ENCODE measurements at regions not wholly inside any gene's neighbourhood (a gene's known extent, or its start where the extent isn't known, plus 50 kb on each side); places are given as distances from the start of the nearest gene placed in this dataset.
"Not testable (repeated sequence)": the region's sequence is repeated elsewhere in the genome, so short reads cannot be mapped to it uniquely, and the experiment has no call there.

DNA sequence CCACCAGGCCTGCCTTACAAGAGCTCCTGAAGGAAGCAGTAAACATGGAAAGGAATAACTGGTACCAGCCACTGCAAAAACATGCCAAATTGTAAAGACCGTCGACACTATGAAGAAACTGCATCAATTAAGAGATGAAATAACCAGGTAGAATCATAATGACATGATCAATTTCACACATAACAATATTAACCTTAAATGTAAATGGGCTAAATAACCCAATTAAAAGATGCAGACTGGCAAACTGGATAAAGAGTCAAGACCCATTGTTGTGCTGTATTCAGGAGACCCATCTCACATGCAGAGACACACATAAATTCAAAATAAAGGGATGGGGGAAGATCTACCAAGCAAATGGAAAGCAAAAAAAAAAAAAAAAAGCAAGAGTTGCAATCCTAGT lies 179.0 kb upstream of the ETV3 start:
- TF ChIP-seq, protein P1, sequence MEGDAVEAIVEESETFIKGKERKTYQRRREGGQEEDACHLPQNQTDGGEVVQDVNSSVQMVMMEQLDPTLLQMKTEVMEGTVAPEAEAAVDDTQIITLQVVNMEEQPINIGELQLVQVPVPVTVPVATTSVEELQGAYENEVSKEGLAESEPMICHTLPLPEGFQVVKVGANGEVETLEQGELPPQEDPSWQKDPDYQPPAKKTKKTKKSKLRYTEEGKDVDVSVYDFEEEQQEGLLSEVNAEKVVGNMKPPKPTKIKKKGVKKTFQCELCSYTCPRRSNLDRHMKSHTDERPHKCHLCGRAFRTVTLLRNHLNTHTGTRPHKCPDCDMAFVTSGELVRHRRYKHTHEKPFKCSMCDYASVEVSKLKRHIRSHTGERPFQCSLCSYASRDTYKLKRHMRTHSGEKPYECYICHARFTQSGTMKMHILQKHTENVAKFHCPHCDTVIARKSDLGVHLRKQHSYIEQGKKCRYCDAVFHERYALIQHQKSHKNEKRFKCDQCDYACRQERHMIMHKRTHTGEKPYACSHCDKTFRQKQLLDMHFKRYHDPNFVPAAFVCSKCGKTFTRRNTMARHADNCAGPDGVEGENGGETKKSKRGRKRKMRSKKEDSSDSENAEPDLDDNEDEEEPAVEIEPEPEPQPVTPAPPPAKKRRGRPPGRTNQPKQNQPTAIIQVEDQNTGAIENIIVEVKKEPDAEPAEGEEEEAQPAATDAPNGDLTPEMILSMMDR (IDR thresholded peaks at IDR 0.05), result not testable (repeated sequence)
- not testable (repeated sequence) for TF ChIP-seq POLR2A (IDR thresholded peaks at IDR 0.05; ENCODE audit: low read depth); EP300 (IDR thresholded peaks at IDR 0.05)
